KOPT-K1 (cell line): ENCODE measurements at regions not wholly inside any gene's neighbourhood (a gene's known extent, or its start where the extent isn't known, plus 50 kb on each side); places are given as distances from the start of the nearest gene placed in this dataset.

Source experiments
- H3K27ac ChIP-seq: fragments of 200-600 bp; sonication (generic); 2 replicates; pipeline ENCODE4 v1.5.1; 2016; ENCODE audit warnings: antibody characterized with exemption, mild to moderate bottlenecking, low read depth, low read length; ENCODE audit not compliant: poor library complexity, severe bottlenecking
- H3K36me3 ChIP-seq: fragments of 200-600 bp; sonication (generic); 2 replicates; pipeline ENCODE4 v1.5.1; 2017; ENCODE audit warnings: antibody characterized with exemption, mild to moderate bottlenecking, low read length, moderate library complexity; ENCODE audit not compliant: insufficient read depth
- H3K9me3 ChIP-seq: fragments of 200-600 bp; sonication (generic); 2 replicates; pipeline ENCODE4 v1.5.1; 2017; ENCODE audit warnings: antibody characterized with exemption, low read length, mild to moderate bottlenecking; ENCODE audit not compliant: insufficient read depth, poor library complexity, severe bottlenecking

DNA sequence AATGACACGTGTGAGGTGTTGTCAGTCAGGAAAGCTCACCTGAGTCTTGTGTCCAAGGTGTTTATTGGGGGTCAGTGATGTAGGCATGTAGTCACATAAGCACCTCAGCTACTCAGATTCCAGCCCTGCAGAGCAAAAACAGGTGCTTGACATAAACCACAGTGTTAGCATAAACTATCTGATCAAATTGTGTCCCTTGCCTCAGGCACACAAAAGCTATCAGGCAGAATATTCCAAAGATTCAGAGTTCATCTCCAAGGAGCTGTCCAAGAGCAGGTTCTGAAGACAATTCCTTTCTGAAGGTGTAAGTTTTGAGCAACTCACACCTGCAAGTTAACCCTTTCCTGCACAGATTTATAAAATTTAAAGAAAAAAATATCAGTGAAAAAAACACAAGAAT is 102.2 kb upstream of the ITGA1 start:
- H3K27ac ChIP-seq, result no peak overlapping the region
- H3K9me3 ChIP-seq, result peaks cover 20% of the 10 kb centered on the region
- no peaks in the 10 kb centered on the region for H3K36me3 ChIP-seq

DNA sequence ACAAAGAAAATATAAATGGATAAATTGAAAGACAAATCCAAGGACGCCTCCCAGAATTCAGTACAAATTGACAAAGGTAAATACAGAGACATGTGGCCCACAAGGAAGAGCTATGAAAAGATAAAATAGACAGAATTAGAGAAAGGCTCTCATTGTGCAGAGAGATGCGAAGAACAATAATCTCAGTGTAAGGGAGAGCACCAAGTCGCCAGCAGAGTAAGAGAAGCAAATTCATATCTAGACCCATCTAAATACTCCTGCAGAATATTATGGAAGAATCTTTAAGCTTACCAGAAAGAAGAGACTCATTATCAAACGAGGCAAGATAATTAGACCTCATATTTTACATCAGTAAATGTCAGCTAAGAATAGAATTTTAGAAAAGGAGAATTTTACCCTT is 101.7 kb upstream of the ITGA1 start:
- Histone ChIP-seq H3K27ac (no peak overlapping the region), H3K36me3 (no peaks in the 10 kb centered on the region), H3K9me3 (peaks cover 20% of the 10 kb centered on the region)

DNA sequence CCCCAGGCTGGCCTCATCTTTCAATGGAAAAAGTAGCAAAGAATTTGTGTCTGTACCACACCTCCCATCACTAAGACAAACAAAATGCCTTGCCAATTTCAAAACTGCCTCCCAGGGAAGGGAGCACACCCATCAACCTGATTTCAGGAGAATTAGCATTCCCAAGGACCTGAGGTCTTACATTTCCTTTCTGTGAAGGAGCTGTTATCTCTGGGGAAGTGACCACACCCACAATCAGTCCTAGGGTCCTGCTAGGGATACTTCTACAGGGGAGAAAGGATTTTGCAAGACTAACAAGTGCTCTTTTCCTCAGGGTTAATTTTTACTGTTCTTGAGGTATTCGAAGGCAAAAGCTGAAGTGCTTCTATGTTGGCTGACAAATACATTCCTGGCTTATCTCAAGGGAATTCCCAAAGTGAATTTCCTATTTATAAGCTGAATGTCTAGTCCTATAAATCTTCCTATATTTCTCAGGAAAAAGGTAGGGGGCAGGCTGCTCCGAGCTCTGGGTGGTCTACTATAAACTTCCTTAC is 97.4 kb upstream of the ITGA1 start:
- Histone ChIP-seq H3K9me3 (peaks cover 20% of the 10 kb centered on the region), H3K36me3 (no peaks in the 10 kb centered on the region), H3K27ac (no peak overlapping the region)

DNA sequence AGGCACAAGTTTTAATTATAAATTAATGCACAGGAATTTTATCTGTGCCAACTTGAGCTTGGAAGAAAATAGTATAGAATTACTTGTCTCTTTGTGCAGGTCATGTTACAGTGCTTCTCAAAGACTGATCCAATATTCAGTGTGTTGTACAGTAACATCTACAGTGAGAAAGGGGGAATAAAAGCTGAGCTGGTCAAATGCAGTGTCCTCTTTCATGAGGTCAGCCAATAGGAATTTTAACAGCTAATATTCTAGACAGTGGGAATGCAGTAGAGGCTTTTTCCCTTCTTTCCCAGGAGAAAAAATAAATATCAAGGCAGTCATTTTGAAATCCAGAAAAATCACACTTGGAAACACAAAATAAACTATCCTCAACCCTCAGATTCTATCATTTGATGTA is 95.7 kb upstream of the ITGA1 start:
- Histone ChIP-seq H3K9me3 (peaks cover 20% of the 10 kb centered on the region), H3K36me3 (no peaks in the 10 kb centered on the region), H3K27ac (no peak overlapping the region)

DNA sequence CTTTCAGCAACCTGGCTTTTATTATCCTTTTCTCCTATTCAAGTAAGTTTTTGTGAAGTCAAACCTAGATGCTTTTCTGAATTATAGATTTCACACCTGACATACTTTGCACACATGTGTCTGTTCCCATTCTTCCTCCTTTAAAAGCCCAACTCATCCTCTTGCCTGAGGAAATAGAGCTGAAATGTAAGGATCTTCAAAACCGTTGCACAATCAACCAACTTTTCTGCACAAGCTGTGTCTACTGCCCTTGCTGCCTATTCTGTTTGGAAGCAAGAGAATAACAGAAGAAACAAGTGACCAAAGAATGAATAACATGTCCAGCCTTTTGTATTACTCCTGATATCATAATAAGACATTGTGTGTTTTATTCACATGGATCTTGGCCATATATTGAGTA is 95.1 kb upstream of the ITGA1 start:
- H3K36me3 ChIP-seq, result no peaks in the 10 kb centered on the region
- no peak overlapping the region for H3K27ac ChIP-seq
- peaks cover 19% of the 10 kb centered on the region for H3K9me3 ChIP-seq

DNA sequence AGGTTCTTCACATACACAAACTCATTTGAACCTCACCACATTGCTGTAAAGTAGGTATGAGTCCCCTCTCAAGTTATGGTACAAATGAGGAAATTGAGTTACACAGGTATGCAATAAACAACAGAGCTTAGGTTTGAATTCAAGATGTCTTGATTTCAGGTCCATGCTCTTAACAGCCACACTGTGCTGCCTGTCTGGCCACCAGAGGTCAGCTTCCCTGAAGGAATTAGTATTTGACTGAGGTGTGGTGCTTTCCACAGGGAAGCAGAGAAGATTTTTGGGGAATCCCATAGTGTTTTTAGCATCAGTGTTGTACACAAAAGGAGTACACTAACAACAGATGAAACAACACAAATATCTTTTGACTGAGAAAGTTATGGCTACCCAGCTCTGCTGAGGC is 94.4 kb upstream of the ITGA1 start:
- Histone ChIP-seq H3K36me3 (no peaks in the 10 kb centered on the region), H3K27ac (no peak overlapping the region), H3K9me3 (peaks cover 12% of the 10 kb centered on the region)

DNA sequence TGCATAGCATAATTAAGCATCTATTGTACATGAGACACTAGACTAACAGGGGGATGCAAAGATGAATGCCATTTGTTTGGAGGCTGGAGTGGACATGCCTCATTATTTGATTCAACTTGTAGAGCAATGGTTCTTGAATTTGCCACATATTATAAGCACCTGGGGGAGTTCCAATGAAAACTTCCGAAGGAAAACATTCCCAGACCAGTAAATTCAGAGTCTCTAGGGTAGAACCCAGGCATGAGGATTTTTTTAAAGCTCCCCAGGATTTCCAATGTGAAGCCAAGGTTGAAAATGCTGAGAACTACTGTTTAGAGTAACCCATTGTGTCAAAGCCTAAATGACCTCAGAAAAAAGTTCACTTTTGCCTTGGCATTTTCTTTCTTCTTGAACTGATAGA is 93.9 kb upstream of the ITGA1 start:
- peaks cover 7% of the 10 kb centered on the region for H3K9me3 ChIP-seq
- H3K27ac ChIP-seq, result no peak overlapping the region
- no peaks in the 10 kb centered on the region for H3K36me3 ChIP-seq

DNA sequence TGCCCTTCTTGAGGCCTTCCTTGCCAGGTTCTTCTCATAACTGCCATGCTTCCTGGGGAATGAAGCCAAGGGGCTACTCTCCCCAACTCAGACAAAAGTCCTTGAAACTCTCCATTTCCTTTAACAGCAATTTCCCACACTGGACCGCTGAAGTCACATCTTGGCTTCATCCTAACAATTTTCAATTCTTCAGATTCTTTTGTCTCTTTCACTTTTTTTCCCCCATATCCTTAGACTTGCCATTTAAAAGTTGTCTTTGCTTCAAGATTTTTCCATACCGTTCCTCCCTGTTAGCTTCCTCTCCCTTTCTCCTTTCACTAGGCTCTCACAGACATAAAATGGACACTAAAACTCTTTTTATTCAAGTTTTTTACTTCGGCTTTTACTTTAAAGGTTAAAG is 93.1 kb upstream of the ITGA1 start:
- Histone ChIP-seq H3K9me3 (no peaks in the 10 kb centered on the region), H3K36me3 (no peaks in the 10 kb centered on the region), H3K27ac (no peak overlapping the region)

DNA sequence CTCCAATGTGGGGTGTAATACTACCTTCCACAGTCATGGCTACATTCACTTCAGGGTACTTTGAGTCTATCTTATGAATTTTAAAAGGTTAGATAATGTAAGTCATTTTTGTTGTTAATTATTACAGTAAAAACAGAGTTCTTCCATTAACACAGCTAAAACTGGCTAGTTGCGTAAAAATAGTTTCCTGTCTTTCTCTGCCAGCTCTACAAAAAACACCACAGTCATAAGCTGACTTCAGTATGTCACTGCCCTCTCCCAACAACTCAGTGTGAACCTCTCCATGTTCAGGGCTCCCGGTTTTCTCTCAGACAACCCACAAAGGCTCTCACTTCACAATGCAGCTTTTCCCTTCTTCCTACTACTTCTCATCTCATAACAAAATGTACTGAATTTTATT is 84.8 kb upstream of the ITGA1 start:
- H3K9me3 ChIP-seq, result no peaks in the 10 kb centered on the region
- no peaks in the 10 kb centered on the region for H3K36me3 ChIP-seq
- H3K27ac ChIP-seq, result peak overlapping the region; percentile 36

DNA sequence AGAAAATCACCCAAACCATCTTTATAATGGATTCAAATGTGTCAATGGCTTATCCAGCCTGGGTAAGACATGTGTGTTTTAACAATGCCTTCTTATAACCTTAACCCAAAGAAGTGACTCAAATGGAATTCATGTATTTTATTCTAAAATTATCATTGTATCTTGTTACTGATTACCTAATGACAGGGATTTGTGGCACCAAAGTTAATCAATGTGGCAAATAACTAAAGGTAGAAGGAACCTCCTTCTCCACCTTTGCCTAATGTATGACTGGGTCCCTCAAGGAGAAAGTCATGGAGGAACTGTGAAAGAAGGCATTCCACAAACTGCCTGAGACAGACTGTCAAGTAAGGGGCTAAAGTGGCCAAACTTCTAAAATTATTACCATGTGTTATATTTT is 84.4 kb upstream of the ITGA1 start:
- Histone ChIP-seq H3K9me3 (no peaks in the 10 kb centered on the region), H3K36me3 (no peaks in the 10 kb centered on the region), H3K27ac (peak overlapping the region; percentile 36)

DNA sequence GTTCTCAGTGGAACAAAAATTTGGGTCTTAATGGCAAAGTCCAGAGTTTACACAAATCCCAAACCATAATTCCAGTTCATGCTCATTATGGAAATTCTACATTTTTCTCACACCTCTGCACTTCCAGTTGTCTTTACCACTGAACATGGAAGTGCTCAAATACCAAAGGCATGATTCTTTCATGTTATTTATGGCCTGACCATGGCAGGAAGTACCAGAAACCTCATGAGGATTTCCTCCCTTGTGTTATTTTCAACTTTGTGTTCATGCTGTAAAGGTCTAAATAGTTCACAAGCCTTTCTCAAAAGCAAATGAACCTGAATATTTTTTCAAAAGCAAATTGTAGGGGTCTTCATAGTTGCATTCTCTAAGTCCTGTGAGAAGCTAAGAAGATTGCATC is 82.0 kb upstream of the ITGA1 start:
- no peaks in the 10 kb centered on the region for H3K36me3 ChIP-seq
- H3K9me3 ChIP-seq, result no peaks in the 10 kb centered on the region
- H3K27ac ChIP-seq, result peak overlapping the region; percentile 6

DNA sequence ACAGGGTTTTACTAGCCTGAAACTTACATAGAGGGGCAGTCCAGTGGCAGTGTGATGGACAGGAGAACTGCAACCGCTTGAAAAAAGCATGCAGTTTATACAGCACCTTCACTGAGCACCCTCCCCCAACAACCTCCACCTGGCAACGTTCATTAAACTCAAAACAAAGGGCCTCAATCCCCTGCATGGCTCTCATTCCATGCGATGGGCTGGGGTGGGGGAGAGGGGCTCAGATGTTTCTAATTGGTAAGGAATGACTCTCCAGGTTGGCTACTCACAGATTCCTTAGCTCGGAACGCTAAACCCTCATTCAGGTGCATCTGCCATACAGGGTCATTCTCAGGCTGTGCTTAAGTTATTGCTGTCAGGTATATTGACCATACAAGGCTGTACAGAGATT is 80.9 kb upstream of the ITGA1 start:
- H3K36me3 ChIP-seq, result no peaks in the 10 kb centered on the region
- H3K27ac ChIP-seq, result no peak overlapping the region
- H3K9me3 ChIP-seq, result no peaks in the 10 kb centered on the region

DNA sequence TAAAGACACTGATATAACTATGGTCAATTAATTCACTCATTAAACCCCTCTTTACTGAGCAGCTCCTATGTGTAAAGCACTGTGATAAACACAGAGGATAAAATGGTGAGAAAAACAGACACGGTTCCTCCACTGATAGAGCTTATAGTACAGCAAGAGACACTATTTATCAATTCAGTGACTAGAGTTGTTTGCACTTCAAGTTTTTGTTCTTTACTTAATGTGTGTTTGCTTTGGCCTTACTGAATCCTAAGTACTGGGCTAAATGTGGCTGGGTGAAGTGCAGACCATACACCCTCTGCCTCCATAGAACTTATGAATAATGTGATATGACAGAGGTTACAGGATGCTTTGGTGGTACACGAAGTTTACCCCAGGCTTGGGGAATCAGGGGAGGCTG is 80.1 kb upstream of the ITGA1 start:
- Histone ChIP-seq H3K27ac (peak overlapping the region; percentile 28), H3K36me3 (no peaks in the 10 kb centered on the region)

DNA sequence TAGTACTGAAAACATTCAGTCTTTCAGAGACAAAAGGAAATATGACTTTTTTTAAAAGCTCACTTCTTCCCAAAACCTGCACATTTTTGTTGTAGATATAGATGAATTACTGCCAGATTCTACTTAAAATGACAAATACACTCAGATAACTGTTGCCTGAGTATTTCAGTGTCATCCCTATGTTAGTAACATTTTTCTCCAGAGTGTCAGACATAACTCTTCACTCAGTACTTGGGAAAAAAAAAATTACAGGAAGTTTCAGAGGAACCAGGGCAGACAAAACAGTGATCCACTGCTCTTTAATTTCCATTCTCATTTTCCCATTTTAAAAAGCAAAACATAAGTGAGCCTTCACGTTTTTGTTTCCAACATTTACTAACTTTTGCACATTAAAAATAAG is 79.3 kb upstream of the ITGA1 start:
- H3K27ac ChIP-seq, result peak overlapping the region; percentile 28
- H3K9me3 ChIP-seq, result peaks cover 3% of the 10 kb centered on the region
- H3K36me3 ChIP-seq, result no peaks in the 10 kb centered on the region

More for the DNA sequence above, 80.1 kb upstream of the ITGA1 start:
- H3K9me3 ChIP-seq, result no peaks in the 10 kb centered on the region

DNA sequence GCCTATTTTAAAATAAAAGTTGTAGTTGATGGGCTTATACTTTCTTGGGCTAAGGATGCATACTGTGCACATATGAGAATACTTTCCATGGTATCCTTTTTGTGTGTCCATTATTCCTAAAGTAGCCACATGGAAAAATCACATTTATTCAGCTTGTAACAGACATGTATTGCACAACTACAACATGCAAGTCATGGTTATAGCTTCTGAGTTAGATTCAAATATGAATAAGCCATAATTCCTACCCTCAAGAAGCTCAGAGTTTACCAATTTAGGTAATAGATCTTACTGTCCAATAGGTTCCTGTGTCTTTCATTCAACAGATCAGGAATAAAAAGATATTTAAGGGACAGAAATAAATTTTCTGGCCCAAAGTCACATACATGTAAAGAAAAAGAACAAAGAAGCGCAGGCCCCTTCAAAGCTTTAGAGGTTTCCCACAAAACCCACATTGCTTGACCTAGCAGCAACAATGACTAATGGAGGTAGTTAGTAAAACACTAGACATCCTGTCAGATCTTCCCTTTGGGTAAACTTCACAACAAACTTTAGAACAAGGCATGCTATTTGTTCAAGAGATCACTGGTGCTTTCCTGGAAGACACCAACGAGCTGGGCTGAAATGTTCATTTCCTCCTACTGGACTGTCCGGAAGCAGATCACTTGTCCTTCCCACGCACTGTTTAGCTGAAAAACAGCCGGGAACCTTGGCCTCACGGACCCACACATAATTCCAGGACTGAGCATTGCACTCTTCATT is 78.4 kb upstream of the ITGA1 start:
- peak overlapping the region; percentile 51 for H3K27ac ChIP-seq
- peaks cover 4% of the 10 kb centered on the region for H3K9me3 ChIP-seq
- no peaks in the 10 kb centered on the region for H3K36me3 ChIP-seq

DNA sequence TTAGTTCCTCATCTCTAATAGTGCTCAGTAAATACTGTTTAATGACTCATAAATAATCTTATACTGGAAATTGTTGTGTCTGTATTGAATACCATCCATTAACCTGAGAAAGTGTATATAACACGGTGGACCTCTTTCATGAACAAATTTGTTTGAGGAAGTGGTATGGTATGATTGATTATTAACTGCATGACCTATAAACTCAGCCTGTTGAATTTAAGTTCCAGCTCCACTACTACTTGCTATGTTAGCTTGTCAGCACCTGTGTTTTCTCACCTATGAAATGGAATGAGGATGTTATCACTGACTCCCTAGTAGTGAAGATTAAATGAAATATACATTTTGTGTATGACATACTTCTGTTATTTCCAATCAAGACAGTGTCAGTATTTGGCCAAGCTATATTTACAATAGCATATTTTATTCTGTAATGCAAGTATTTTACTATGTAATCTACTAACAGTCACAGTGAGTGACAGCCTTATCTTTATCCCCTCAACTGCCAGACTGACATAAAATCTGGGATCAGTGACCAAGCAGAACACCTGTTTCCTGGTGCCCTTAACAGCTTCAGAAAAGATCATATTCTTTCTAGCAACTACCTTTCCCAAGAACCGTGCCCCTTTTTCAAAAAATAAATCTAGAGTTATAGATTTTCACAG is 77.3 kb upstream of the ITGA1 start:
- peak overlapping the region; percentile 51 for H3K27ac ChIP-seq
- H3K9me3 ChIP-seq, result peaks cover 15% of the 10 kb centered on the region
- no peaks in the 10 kb centered on the region for H3K36me3 ChIP-seq
